Pancreas (tissue), 10 donors: ENCODE measurements at regions not wholly inside any gene's neighbourhood (a gene's known extent, or its start where the extent isn't known, plus 50 kb on each side); places are given as distances from the start of the nearest gene placed in this dataset.

Experiments
- ATAC-seq, 4 donors: fragments of 200-7000 bp; cut with Tn5 transposase; one replicate each; pipeline versions ENCODE4 v1.8.0 to v1.9.1; 2020; ENCODE audit warnings: mild to moderate bottlenecking in 4 of 4, moderate library complexity in 4 of 4
- DNase-seq, 6 donors: peaks; one replicate each; pipeline ENCODE4 v3.0.0-alpha.2; 2020
- FAIRE-seq: peaks from 2 replicates; lab custom pipeline; 2012; peaks lifted over from hg19 to GRCh38; lab: Jason Lieb, UNC
- H3K27ac ChIP-seq, 4 donors: fragments of 200-600 bp; sonication (generic); 1 replicate in 3 of 4; 2 replicates in 1 of 4; pipeline versions ENCODE4 v1.5.0 to v1.8.0; 2020
- H3K27me3 ChIP-seq, 4 donors: fragments of 200-600 bp; one replicate each; pipeline ENCODE4 v1.8.0; 2021
- H3K36me3 ChIP-seq, 3 donors: fragments of 200-600 bp; sonication (generic) in 1 of 3; one replicate each; pipeline versions ENCODE4 v1.5.0 to v1.8.0; 2020 to 2021
- H3K4me1 ChIP-seq, 3 donors: fragments of 200-600 bp; one replicate each; pipeline ENCODE4 v1.8.0; 2021
- H3K4me3 ChIP-seq, 4 donors: fragments of 200-600 bp; sonication (generic) in 2 of 4; one replicate each; pipeline versions ENCODE4 v1.5.0 to v1.8.0; 2020 to 2021
- H3K9me3 ChIP-seq, 4 donors: fragments of 200-600 bp; one replicate each; pipeline ENCODE4 v1.8.0; 2021
- CTCF ChIP-seq, 4 donors: fragments of 200-600 bp; sonication (generic) in 3 of 4; IDR thresholded peaks; one replicate each; pipeline versions ENCODE4 v1.5.0 to v1.8.0; 2021; ENCODE audit warnings: antibody characterized with exemption in 4 of 4
- WGBS, 2 donors: extraction: QIAGEN DNeasy Blood & Tissue Kit; methylation state at CpG; one replicate each; pipeline ENCODE4 v1.1.7; 2013; 5-methylcytosine and 5-hydroxymethylcytosine counted together
- intact Hi-C, 3 donors: fragments of 100-400 bp; cut with DNase I; formaldehyde crosslinking; loops; one replicate each; pipeline versions ENCODE4 v1.11.1 to v1.14.2; 2022
- donor health status: healthy with polysubstance abuse.
- donor health status: DM: no; HTN: no; CAD: no; lungs with moderate emphysema.
- donor health status: DM: no; HTN: no; CAD: no.
- donor health status: control.
- donor health status: control.
- donor health status: Bipolar disorder and iron deficiency.
- donor health status: DM: yes; HTN: yes; CAD: no.
- donor health status: DM: no; HTN: no; CAD: no.
- donor health status: DM: no; HTN: no; CAD: no.
- donor health status: DM: yes; HTN: yes; CAD: no.

- no peak overlapping the region for H3K27ac ChIP-seq
- H3K4me3 ChIP-seq = no peak overlapping the region
- no peak for ATAC-seq
- H3K9me3 ChIP-seq = no peaks in the 10 kb centered on the region
- no peaks in the 10 kb centered on the region for H3K27me3 ChIP-seq
- 88 to 96% methylated on average over 13 of the region's 13 CpGs for WGBS, 2 donors
- TF ChIP-seq CTCF (IDR thresholded peaks at IDR 0.05) = no peak
- H3K4me1 ChIP-seq = no peaks in the 10 kb centered on the region
- H3K36me3 ChIP-seq = no peaks in the 10 kb centered on the region
- intact Hi-C loops = no loop called here
- no peak for DNase-seq
- no peak for FAIRE-seq
Measured at GRCh38 chr12:19826980-19827550, 387.8 kb downstream of the AEBP2 start.

- Histone ChIP-seq H3K36me3 (no peaks in the 10 kb centered on the region), H3K27ac (no peak overlapping the region), H3K4me3 (no peak overlapping the region), H3K9me3 (no peaks in the 10 kb centered on the region), H3K27me3 (no peaks in the 10 kb centered on the region), H3K4me1 (no peaks in the 10 kb centered on the region)
- TF ChIP-seq CTCF (IDR thresholded peaks at IDR 0.05) = no peak
- 56 to 68% methylated on average over 4 of the region's 4 CpGs for WGBS, 2 donors
- intact Hi-C loops = no loop called here
- ATAC-seq = no peak
- no peak for FAIRE-seq
- DNase-seq = no peak
Measured at GRCh38 chr12:19829100-19829853, 390.0 kb downstream of the AEBP2 start.

DNA sequence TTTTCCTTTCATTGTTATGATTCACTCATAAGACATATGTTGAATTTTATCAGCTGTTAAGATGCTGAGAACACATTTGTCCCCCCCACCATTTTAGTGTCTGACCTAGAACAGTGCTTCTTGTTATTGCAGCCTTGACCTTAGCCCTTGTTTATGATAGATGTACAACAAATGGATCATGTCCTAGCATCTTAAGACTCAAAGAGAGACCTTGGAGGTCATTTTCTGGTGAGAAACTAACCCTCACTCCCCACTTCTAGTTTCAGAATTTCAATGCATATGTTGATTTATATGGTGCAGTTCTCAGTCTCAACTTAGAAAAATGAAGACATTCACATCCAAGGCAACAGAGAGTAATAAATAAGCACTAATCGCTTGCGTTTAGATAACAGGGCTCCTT lies 391.2 kb downstream of the AEBP2 start:
- no peak for TF ChIP-seq CTCF (IDR thresholded peaks at IDR 0.05)
- Histone ChIP-seq H3K27me3 (no peaks in the 10 kb centered on the region), H3K4me1 (no peaks in the 10 kb centered on the region), H3K27ac (no peak overlapping the region), H3K4me3 (no peak overlapping the region), H3K9me3 (no peaks in the 10 kb centered on the region), H3K36me3 (no peaks in the 10 kb centered on the region)
- WGBS, 2 donors = 80 to 85% methylated on average over 2 of the region's 2 CpGs
- intact Hi-C loops = no loop called here
- no peak for ATAC-seq
- no peak for DNase-seq
- FAIRE-seq = no peak

GRCh38 chr12:19833775-19834501 lies 394.6 kb downstream of the AEBP2 start:
- FAIRE-seq = no peak
- no peak for ATAC-seq
- no peak overlapping the region for H3K4me3 ChIP-seq
- no peak for TF ChIP-seq CTCF (IDR thresholded peaks at IDR 0.05)
- 73 to 79% methylated on average over 2 of the region's 2 CpGs for WGBS, 2 donors
- H3K27me3 ChIP-seq = no peaks in the 10 kb centered on the region
- no peak overlapping the region for H3K27ac ChIP-seq
- no peaks in the 10 kb centered on the region for H3K9me3 ChIP-seq
- intact Hi-C loops = no loop called here
- no peaks in the 10 kb centered on the region for H3K36me3 ChIP-seq
- no peak for DNase-seq
- no peaks in the 10 kb centered on the region for H3K4me1 ChIP-seq

- FAIRE-seq (no peak), DNase-seq (no peak), ATAC-seq (no peak)
- intact Hi-C loops = no loop called here
- no peaks in the 10 kb centered on the region for H3K36me3 ChIP-seq
- H3K27me3 ChIP-seq = no peaks in the 10 kb centered on the region
- H3K27ac ChIP-seq = no peak overlapping the region
- no peak overlapping the region for H3K4me3 ChIP-seq
- H3K9me3 ChIP-seq = no peaks in the 10 kb centered on the region
- no peaks in the 10 kb centered on the region for H3K4me1 ChIP-seq
- no peak for TF ChIP-seq CTCF (IDR thresholded peaks at IDR 0.05)
Measured at GRCh38 chr12:19834592-19834991, 395.3 kb downstream of the AEBP2 start.
